DMS153 (cell line): ENCODE measurements at regions not wholly inside any gene's neighbourhood (a gene's known extent, or its start where the extent isn't known, plus 50 kb on each side); places are given as distances from the start of the nearest gene placed in this dataset.
A peak's percentile ranks its signal among the peaks of the same experiment; 100 is the strongest.

ENCODE experiments used
- DNase-seq: peaks from one replicate; lab custom pipeline; 2025; lab: John Stamatoyannopoulos, UW

DNA sequence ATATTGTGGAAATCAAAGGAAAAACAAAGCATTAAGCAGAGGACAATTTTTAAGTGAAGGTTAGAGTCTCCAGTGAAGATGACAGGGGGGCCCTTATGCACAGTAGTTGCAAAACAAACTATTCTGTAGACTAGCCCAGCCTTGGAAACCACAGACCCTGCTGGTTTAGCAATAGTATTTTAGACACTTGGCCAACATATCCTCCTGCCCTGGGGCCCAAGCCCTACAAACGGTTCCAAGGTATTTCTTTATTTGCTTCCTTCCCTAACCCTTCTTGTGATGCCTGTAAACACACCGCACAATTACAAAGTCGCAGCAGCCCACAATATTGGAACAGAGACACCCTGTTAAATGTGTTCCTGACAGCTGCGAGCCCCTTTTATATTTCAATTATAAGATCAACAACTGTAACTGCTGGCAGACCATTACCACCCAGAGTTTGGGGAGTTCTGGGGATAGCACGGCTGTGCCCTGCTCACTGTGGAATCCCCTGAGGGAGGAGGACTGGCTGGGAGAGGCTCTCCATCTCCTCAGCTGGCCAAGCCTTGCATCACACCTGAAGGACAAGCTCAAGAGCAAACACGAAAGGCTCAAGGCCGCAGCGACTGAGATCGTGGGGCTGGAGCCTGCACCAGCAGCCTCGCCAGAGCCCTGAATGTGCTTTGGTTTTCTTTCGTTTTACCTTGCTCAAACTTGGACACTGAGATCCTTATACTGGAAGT, 282.2 kb upstream of the ATP5MC3 start:
- DNase-seq = no peak

DNA sequence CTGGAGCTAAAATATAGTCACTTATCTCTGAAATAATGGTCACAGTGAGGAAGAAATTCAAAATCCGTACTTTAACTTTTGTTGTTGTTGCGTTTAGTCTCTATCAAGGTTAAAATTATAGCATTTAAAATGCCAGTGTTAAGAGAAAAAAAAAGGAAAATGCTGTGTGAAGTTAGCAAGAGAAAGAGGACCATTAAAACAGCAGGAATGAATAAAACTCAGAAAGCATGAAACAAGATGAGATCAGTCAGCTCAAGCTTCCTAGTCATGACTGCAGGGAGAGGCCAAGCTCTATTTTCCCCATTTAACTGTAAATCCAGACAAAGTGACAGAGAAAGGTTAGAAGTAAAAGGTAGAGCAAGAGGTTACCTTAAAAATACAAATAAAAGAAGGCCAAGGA, 281.7 kb upstream of the ATP5MC3 start:
- no peak for DNase-seq

DNA sequence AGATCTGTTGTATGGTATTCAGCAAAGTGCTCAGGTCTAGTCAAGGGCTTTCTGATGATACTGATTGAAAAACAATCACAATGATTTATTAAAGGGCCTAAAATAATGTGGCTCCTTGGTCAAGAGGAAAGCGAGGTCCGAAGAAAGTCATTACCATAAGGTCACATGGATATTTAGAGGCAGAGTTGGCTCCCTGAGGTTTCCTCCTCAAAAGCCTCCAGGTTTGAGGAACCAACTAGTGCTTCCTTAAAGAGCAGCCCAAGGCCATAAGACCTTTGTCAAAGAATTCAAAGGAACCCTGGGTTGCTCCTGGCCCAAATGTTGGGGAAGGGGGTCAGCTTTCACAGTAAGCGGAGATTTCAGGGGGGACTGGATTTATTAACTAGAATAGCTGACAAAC, 280.7 kb upstream of the ATP5MC3 start:
- DNase-seq = no peak

DNA sequence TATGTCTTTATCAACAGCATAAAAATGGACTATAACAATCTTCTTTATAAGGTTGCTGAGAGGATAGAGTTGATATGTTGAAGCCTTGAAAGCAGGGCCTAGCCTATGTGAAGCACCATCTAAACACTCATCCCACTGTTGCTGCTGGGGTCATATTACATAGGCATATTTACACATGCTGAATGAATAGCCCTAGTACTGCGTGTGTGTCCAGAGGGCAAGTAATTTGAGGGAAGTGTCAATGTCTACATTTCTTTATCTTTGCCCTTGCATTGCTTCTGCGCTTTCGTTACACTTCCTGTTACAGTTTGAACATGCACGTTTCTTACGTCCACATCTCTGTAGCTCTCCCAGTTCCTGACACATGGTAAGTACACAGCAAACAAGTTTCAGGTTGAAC, 280.3 kb upstream of the ATP5MC3 start:
- peak; percentile 97 for DNase-seq

DNA sequence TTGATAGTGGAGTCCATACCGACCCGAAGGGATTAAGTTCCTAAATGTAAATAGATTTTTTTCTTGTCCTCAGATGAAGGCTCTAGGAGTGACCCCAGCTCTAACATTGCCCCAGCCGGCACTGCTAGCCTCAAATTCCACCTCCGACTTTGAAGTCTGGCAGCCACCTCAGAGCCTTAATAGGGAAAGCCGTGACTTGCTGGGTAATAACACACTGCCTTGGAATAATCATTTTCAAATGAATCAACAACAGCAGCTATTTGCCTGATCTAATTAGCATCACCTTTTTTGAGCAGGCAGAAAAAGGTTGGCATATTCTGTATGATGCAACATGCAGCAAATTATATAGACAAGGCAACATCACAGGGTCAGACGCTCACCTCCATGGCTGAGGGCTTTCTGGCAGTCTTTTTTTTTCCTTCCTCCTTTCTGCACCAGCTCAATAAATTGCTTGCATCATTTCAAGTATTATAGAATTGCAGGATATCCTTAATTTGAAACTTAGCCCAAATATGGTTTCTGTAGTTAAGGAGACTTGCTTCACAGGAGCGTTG, 276.5 kb upstream of the ATP5MC3 start:
- no peak for DNase-seq

DNA sequence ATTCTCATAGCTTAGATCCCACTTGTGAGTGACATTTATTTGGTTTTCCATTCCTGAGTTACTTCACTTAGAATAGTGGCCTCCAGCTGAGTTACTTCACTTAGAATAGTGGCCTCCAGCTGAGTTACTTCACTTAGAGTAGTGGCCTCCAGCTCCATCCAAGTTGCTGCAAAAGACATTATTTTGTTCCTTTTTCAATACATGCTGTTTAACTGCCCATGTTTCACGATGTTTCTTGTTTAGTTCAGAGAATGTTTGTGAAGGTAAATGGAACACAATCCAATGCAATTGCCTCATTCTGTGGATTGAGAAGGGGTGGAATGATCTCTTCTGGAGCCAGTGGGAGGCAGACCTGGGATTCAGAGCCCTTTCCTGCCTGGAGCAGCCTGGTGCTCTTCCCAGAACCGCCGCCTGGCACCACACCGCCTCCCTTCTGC, 273.5 kb upstream of the ATP5MC3 start:
- DNase-seq = no peak

DNA sequence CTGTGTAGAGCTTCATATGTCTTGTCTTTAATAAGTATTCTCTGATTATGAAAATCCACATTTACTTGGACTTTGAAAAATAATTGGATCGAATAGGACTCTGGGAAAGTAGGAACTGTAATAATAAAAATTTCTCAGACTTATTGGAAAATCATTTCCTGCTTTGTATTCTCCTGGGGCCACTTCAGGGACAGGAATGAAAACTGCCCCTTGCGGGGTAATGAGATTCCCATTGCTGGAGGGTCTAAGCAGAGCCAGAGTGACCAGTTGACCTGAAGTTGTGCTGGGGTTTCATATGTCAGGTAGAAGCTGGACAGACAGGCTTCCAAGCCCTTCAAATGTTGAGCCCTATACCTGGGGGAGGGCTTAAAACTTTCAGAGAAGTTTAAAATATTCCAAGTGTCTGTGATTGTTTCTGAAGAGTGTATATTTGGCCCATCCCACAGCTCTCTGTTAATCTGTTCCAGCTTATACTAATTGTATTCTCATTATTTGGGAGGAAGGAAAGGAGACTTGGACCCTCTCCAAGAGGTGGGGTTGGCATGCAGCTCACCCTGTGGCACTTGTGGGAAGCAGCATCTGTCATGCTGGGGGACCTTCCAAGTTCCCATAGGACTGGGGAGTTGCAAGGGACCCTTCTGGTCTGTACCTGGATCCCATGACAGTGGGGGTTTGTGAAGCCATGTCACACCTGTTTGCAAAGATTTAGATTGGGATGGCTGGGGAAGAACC, 268.7 kb upstream of the ATP5MC3 start:
- DNase-seq = no peak

DNA sequence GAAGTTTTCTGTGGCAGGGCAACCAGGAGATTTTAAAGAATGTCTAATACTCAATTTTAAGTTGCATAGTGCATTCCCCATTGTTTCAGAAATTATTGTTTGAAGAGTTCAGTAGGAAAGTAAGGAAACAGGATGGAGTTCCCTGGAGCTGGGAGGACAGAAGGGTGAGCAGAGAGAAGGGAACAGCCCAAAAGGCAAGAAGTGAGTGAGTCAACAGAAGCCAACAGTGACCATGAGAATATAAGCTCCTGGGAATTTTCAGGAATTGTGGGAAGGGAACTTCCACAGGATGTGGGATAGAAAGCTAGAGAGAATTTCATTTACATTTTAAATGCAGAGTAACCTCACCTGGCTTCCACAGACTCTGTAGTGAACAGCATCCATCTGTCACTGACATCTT, 268.1 kb upstream of the ATP5MC3 start:
- DNase-seq = no peak

DNA sequence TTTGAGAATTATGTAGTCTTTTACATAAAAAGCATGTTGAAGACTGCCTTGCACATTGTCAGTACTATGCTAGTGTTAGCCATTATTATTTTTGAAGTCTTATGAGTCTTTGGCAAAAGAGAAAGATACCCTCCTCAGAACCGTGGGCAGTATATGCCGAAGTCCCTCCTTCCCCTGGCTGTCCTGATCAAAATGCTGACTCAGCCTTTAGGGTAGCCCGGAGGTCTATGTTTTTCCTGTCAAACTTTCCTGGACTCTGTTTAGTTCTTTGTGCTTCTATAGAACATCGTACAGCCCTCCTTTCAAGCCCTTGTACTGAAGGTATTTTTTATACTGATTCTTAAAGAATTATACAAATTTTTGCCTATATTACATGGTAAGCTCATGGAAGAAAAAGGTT, 264.7 kb upstream of the ATP5MC3 start:
- no peak for DNase-seq

DNA sequence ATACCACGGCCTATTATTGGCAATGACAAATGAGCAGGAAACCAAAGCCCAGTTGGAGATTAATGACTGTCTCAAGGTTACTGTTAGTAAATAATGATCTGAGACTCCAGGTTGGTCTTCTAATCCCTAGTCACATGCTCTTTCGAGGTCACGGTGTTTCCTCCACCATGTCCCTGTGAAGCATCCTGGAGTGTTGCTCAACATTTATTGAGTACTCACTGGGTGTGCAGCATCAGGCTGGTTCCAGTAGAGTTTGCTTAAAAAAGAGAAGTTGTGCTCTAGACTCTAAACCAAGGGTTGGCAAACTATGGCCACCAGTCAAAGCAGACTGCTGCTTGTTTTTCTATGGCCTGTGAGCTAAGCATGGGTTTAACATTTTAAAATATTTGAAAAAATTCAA, 263.8 kb upstream of the ATP5MC3 start:
- DNase-seq = no peak

DNA sequence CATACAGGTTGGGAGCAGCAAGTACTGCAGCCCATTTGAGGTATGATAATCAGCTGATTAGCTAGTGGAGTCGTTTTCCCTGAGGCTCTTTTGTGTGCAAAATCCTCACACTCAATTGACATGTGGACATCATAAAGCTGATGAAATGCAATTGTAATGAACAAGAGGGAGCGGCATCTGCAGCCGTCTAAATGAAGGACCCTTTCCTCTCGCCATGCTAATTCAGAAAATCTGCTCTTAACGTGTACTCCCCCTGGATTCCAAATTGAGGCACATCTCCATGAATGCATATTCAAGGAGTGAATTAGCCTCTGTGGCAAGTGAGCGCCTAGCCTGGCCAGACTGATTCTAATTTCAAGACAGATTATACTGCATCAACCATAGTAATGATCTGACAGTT, 260.9 kb upstream of the ATP5MC3 start:
- DNase-seq = no peak

DNA sequence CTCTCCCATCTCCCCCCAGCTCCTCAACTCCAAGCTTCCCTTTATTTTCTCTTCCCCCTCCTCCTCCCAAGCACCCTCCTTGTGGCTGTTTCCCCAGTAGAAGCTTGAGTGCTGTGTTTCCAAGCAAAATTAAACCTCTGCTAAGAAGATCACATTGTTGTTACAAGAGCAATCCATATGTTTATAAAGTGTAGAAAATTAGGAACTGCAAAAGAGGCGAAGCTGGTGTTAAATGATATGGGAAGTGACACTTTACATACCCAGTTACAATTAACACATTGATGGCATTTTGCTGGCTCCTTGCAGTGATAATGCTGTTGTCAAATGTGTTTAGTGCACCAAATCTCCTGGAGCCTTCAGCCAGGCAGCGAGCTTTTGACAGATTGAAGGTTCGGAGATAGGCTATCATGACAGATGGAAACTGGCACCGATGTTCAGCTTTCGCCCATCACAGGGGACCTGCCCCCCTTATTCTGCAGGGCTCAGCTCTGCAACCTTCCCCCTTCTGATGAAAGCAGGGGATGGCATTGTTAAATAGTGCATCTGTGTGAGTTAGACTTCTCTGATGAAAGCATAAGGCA, 259.8 kb upstream of the ATP5MC3 start:
- no peak for DNase-seq

DNA sequence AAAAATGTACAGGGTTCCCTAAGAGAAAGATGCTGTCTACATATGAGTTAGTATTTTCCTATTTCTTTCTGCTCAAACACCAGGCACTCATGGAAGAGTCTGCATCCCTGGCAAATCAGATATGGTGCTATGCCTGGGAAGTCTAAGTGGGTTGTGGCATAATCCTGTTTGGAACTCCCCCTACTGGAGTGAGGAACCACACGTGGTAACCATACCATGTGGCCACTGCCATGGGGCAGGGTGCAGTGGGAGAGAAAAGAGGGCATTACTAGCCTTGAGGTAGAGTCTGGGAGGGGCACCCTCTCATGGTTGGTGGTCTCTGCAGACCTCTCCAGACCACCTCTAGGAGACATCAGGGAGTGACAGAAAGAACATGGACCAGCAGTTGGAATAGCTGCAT, 257.9 kb upstream of the ATP5MC3 start:
- no peak for DNase-seq

DNA sequence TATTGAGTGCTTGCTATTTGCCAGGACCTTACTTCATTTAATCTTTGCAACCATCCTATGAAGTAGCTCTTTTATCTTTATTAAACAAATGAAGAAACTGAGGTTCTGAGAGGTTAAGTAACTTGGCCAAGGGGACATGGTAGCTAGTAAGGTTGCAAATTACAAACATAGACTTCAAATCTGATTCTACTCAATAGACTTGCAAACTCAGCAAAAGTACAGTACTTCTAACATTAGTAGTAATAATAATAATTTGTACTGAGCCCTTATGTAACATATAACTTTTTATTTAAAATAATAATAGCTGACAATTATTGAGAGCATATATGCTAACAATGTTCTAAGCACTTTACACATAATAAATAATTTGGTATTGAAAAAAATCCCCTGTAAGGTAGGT, 255.7 kb upstream of the ATP5MC3 start:
- no peak for DNase-seq

DNA sequence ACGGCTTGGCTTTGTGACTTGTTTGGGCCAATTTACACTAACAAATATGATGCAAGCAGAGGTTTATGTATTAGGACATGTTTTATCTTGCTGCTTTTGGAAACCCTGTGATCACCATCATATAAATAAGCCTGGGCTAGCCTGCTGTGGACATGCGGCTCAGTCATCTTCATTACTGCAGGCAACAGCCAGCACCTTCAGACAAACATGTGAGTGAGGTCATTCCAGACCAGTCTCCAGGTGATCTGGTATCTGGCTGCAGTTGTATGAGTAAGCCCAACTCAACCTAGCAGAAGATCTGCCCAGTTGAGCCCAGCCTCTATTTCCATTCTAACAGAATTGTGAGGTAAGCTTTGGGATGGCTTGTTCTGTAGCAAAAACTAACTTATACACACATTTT, 254.6 kb upstream of the ATP5MC3 start:
- no peak for DNase-seq

DNA sequence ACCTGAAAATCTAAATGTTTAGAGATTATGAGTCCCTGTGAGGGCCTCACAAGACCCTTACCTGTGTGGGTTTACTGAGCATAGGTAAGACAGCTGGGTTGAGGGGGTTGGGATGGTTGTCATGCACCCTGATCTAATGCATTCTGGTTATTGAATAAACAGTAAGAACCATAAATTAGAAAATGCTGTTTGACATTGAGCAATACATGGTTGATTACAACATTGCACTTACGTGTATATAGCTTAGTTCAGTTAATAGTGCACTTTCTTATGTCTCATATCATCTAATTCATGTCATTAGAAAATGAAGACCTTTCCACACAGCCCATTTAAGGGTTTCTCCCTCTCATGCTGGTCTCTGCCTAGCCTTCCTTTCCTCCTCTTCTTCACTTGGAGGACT, 253.5 kb upstream of the ATP5MC3 start:
- no peak for DNase-seq

DNA sequence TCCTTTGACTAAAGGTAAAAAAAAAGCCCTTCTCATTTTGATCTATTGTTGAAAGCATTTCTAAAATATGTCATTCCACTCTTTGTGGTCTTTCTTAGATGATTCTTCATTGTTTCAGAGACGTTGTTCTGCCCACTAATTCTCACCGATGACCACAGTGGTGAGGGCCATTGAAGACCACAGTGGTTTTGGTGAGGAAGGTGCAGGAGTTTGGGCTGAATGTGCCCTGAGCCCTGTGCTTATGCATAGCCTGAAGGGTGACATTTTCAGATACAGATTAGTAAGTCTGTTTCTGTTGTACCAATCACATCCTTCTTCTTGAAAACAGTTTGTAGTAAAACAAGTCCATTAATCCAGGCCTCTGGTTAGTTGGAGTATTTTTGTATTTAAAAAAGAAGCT, 251.3 kb upstream of the ATP5MC3 start:
- DNase-seq = no peak

DNA sequence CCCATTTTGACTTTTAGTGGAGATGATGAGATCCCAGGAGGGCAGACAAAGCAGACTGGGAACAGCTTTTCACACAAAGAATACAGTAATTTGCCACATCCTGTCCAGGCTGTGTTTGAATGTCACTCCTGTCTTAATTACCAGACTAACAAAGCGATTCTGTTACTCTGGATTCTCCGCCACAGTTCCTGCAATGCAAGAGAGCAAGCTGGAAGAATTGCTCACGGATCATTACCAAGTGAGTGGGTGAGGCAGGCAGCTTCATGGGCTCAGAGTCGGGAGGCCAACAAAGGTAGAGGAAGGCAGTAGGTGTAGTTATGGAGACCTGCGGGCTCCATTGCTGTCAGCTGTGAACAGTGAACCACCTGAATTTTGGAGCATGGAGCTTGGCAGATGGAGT, 250.5 kb upstream of the ATP5MC3 start:
- peak; percentile 95 for DNase-seq

DNA sequence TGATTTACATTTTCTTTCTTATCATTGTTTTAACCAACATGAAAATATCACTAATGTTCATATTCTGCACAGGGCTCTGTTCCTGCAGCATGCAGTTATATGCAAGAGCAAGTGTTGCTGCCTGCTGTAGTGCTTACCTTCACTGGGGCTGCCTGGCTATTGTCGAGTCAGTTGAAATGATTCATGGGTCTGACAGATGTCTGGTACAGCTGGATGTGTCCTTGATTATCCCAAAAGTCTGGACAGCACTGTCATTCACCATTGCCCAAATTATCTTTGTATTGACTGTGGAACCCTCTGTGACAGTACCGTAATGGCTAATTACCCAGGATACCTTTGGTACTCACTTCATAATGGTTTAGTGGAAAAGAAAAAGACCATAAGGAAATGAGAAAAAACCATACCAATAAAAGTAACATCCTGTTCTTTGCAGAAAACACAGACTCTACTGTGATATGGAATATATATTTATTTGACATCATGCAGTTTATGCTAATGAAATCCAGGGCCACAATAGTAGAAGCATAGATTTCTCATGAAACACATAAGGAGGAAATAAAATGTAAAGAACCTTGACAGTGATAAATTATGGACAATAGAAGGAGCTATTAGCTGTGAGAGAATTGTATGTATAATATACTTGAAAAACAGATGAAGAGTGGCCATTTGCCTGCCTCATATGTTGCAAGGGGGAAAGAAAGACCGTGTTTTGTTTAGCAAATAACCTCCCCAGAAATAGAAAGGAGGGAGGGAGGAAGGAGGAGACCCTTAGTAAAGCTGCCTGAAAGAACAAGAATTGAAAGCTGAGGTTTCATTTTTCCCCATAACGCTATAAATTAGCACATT, 249.8 kb upstream of the ATP5MC3 start:
- peak; percentile 68 for DNase-seq

DNA sequence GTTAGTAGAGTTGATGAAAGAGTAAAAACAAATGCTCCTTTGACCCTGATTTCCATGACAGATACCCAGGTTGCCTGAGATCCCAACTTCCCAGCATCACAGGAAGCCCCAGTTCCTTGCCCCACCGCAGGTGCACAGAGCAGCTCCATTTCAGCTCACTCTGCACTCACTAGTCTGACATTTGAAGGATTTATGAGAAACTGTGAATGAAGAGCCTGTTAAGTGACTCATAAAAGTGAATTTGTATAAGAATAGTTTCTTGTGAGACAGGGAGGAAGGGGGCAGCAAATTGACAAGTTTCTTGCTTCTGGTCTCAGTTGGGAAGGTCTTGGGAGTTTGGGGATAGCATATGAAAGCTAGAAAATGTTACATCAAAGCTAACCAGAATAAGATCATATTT, 248.7 kb upstream of the ATP5MC3 start:
- no peak for DNase-seq

DNA sequence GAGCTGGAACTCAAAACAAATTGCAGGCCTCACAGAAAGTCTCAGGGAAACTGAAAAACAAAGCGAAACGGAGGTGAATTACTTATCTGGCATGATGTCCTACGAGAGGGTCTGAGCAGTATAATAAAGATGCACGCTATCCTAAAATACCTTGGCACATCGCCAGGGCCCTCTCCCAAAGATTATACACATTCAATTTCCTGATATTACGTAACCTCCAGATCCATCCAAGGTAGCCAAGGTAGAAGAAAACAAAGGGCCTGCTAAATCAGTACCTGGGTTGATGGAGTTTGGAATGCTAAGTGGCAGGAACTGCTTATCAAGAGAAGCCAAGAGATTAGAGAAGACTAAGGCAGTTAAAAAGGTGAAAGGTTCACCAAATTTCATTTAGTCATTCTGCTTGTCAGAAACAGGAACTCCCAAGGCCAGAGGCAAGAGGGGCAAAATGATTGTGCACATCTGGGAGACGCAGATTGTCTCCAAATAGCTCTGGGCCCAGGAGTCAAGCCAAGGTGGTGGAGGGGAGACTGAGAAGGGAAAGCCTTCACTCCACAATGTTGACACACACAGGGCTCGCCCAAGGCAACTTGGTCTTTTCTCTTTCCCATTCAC, 236.8 kb upstream of the ATP5MC3 start:
- DNase-seq = peak; percentile 39
